Keratinocyte (primary cell): ENCODE measurements at regions not wholly inside any gene's neighbourhood (a gene's known extent, or its start where the extent isn't known, plus 50 kb on each side); places are given as distances from the start of the nearest gene placed in this dataset.

Source experiments
- DNase-seq: peaks from one replicate; pipeline ENCODE4 v3.0.0-alpha.2; 2011; ENCODE audit warnings: low read depth, missing footprints, low spot score
- FAIRE-seq: peaks from 2 replicates; lab custom pipeline; 2011; peaks lifted over from hg19 to GRCh38; lab: Jason Lieb, UNC
- H2AFZ ChIP-seq: 2 replicates; pipeline ENCODE4 v1.6.0; 2012; ENCODE audit warnings: low read length, control low read depth, inconsistent platforms; ENCODE audit not compliant: control insufficient read depth
- H3K27ac ChIP-seq: 2 replicates; pipeline ENCODE4 v1.5.1; 2011; ENCODE audit warnings: low read length; ENCODE audit not compliant: control insufficient read depth, insufficient read depth
- H3K27me3 ChIP-seq: 3 replicates; pipeline ENCODE4 v1.6.0; 2011; ENCODE audit warnings: low read length; ENCODE audit not compliant: control insufficient read depth, insufficient read depth; ENCODE audit errors: extremely low read depth
- H3K36me3 ChIP-seq, 2 experiments: 2 replicates in 1 of 2; 3 replicates in 1 of 2; pipeline ENCODE4 v1.5.1; 2011; ENCODE audit warnings: low read length in 2 of 2, mild to moderate bottlenecking in 1 of 2; ENCODE audit not compliant: control insufficient read depth in 2 of 2, insufficient read depth in 2 of 2; ENCODE audit errors: extremely low read depth in 1 of 2
- H3K4me1 ChIP-seq: 3 replicates; pipeline ENCODE4 v1.5.1; 2011; ENCODE audit warnings: low read length; ENCODE audit not compliant: control insufficient read depth, insufficient read depth; ENCODE audit errors: extremely low read depth
- H3K4me2 ChIP-seq: 3 replicates; pipeline ENCODE4 v1.6.0; 2011; ENCODE audit warnings: low read depth, low read length; ENCODE audit not compliant: control insufficient read depth, insufficient read depth; ENCODE audit errors: extremely low read depth
- H3K4me3 ChIP-seq, 3 experiments: fragments of 200-600 bp in 1 of 3; sonication (generic) in 1 of 3; 2 replicates in 2 of 3; 3 replicates in 1 of 3; pipeline ENCODE4 v1.5.1; 2011 to 2016; ENCODE audit warnings: low read length in 3 of 3, mild to moderate bottlenecking in 3 of 3, control low read depth in 2 of 3, inconsistent platforms in 1 of 3, low read depth in 1 of 3, mixed read lengths in 1 of 3, mixed run types in 1 of 3, moderate library complexity in 1 of 3; ENCODE audit not compliant: control insufficient read depth in 2 of 3, insufficient read depth in 2 of 3; ENCODE audit errors: extremely low read depth in 1 of 3
- H3K79me2 ChIP-seq: 2 replicates; pipeline ENCODE4 v1.6.0; 2012; ENCODE audit warnings: low read length; ENCODE audit not compliant: control insufficient read depth, insufficient read depth
- H3K9ac ChIP-seq: 3 replicates; pipeline ENCODE4 v1.6.0; 2011; ENCODE audit warnings: low read length; ENCODE audit not compliant: control insufficient read depth, insufficient read depth; ENCODE audit errors: extremely low read depth
- H3K9me1 ChIP-seq: 3 replicates; pipeline ENCODE4 v1.6.0; 2011; ENCODE audit warnings: low read length; ENCODE audit not compliant: control insufficient read depth, insufficient read depth; ENCODE audit errors: extremely low read depth
- H3K9me3 ChIP-seq: 2 replicates; pipeline ENCODE4 v1.5.1; 2012; ENCODE audit warnings: low read depth, low read length; ENCODE audit not compliant: control insufficient read depth
- H4K20me1 ChIP-seq: 3 replicates; pipeline ENCODE4 v1.6.0; 2011; ENCODE audit warnings: low read length; ENCODE audit not compliant: control insufficient read depth, insufficient read depth; ENCODE audit errors: extremely low read depth
- CTCF ChIP-seq, 3 experiments: IDR thresholded peaks in 1 of 3; conservative IDR thresholded peaks in 1 of 3; optimal IDR thresholded peaks in 1 of 3; 2 replicates in 2 of 3; 3 replicates in 1 of 3; pipeline versions ENCODE3 to v1.5.1; 2011; ENCODE audit warnings: low read length in 3 of 3, mild to moderate bottlenecking in 3 of 3, moderate library complexity in 2 of 3, control low read depth in 1 of 3, inconsistent platforms in 1 of 3; ENCODE audit not compliant: insufficient read depth in 2 of 3; ENCODE audit errors: extremely low read depth in 1 of 3
- EZH2 ChIP-seq: IDR thresholded peaks from one replicate; pipeline ENCODE4 v1.6.1; 2012; ENCODE audit warnings: inconsistent platforms, mild to moderate bottlenecking, low read length, moderate library complexity
- dilution Hi-C: fragments of 300-500 bp; cut with MboI; formaldehyde crosslinking; loops from one replicate; pipeline ENCODE4 v1.7.0; 2020; ENCODE audit warnings: low sequenced_read_pairs; ENCODE audit not compliant: extremely low pct_ligation_motif_present

- dilution Hi-C loops: no loop called here
- TF ChIP-seq EZH2 (no peak), CTCF (optimal IDR thresholded peaks at IDR 0.05 in 1 of 3, IDR thresholded peaks at IDR 0.05 in 1 of 3, conservative IDR thresholded peaks at IDR 0.05 in 1 of 3; ENCODE audit: extremely low read depth in 1 of 3, insufficient read depth in 2 of 3, low read length in 3 of 3) (no peak)
- Histone ChIP-seq H3K9me1 (no peaks in the 10 kb centered on the region), H3K9me3 (no peaks in the 10 kb centered on the region), H3K4me2 (no peak overlapping the region), H3K79me2 (no peaks in the 10 kb centered on the region), H3K27me3 (no peaks in the 10 kb centered on the region), H3K4me3 (no peak overlapping the region), H3K4me1 (no peaks in the 10 kb centered on the region), H3K9ac (no peak overlapping the region), H4K20me1 (no peaks in the 10 kb centered on the region), H3K27ac (no peak overlapping the region), H3K36me3 (no peaks in the 10 kb centered on the region), H2AFZ (no peak overlapping the region)
- DNase-seq: no peak
- no peak for FAIRE-seq
Observed at GRCh38 chr5:110297152-110297670, 429.3 kb downstream of the TMEM232 start.

GRCh38 chr5:110304176-110304575 lies 422.3 kb downstream of the TMEM232 start:
- Histone ChIP-seq H3K27ac (no peak overlapping the region), H4K20me1 (no peaks in the 10 kb centered on the region), H3K79me2 (no peaks in the 10 kb centered on the region), H3K4me1 (no peaks in the 10 kb centered on the region), H3K4me2 (no peak overlapping the region), H3K9me3 (no peaks in the 10 kb centered on the region), H3K9ac (no peak overlapping the region), H3K9me1 (no peaks in the 10 kb centered on the region), H2AFZ (no peak overlapping the region), H3K27me3 (no peaks in the 10 kb centered on the region), H3K4me3 (no peak overlapping the region), H3K36me3 (no peaks in the 10 kb centered on the region)
- DNase-seq: no peak
- no peak for FAIRE-seq
- TF ChIP-seq EZH2: no peak
- TF ChIP-seq CTCF (optimal IDR thresholded peaks at IDR 0.05 in 1 of 3, IDR thresholded peaks at IDR 0.05 in 1 of 3, conservative IDR thresholded peaks at IDR 0.05 in 1 of 3; ENCODE audit: extremely low read depth in 1 of 3, insufficient read depth in 2 of 3, low read length in 3 of 3): no peak
- dilution Hi-C loops: no loop called here
